CD8-positive, alpha-beta memory T cell (primary cell): ENCODE measurements at regions not wholly inside any gene's neighbourhood (a gene's known extent, or its start where the extent isn't known, plus 50 kb on each side); places are given as distances from the start of the nearest gene placed in this dataset.
"Not testable (repeated sequence)": the region's sequence is repeated elsewhere in the genome, so short reads cannot be mapped to it uniquely, and the experiment has no call there.

Experiments used
- CTCF ChIA-PET: fragments of 350-600 bp; sonication (Branson Sonifier 250); formaldehyde crosslinking; loops from one replicate; lab custom pipeline; 2021; ENCODE audit warnings: antibody characterized with exemption; lab: Charles Lee
- POLR2A ChIA-PET: fragments of 350-600 bp; sonication (Branson Sonifier 250); formaldehyde crosslinking; loops from one replicate; lab custom pipeline; 2021; ENCODE audit warnings: antibody characterized with exemption; lab: Charles Lee
- DNase-seq, 5 donors: peaks; one replicate each; pipeline versions ENCODE4 v3.0.0 to v3.0.0-alpha.2; 2020 to 2022; ENCODE audit warnings: mixed read lengths in 1 of 5
- H3K27ac ChIP-seq: one replicate; pipeline ENCODE4 v1.7.0; 2013; ENCODE audit warnings: low read depth, mild to moderate bottlenecking, low read length, moderate library complexity
- H3K27me3 ChIP-seq: 2 replicates; pipeline ENCODE4 v1.7.0; 2013; ENCODE audit warnings: low read length, mild to moderate bottlenecking; ENCODE audit not compliant: insufficient read depth, poor library complexity, severe bottlenecking
- H3K36me3 ChIP-seq: 2 replicates; pipeline ENCODE4 v1.7.0; 2013; ENCODE audit warnings: mild to moderate bottlenecking, low read length, moderate library complexity; ENCODE audit not compliant: insufficient read depth
- H3K4me1 ChIP-seq: 2 replicates; pipeline ENCODE4 v1.7.0; 2013; ENCODE audit warnings: mild to moderate bottlenecking, low read length, moderate library complexity; ENCODE audit not compliant: insufficient read depth
- H3K4me3 ChIP-seq: 2 replicates; pipeline ENCODE4 v1.7.0; 2013; ENCODE audit warnings: mild to moderate bottlenecking, low read length
- H3K9me3 ChIP-seq: 2 replicates; pipeline ENCODE4 v1.7.0; 2013; ENCODE audit warnings: mild to moderate bottlenecking, low read length
- H3K27ac Mint-ChIP-seq, 8 donors: one replicate each; pipeline ENCODE4 v1.8.0; 2020 to 2021; ENCODE audit warnings: mixed read lengths in 8 of 8, mild to moderate bottlenecking in 6 of 8, inconsistent platforms in 3 of 8, moderate library complexity in 3 of 8
- H3K27me3 Mint-ChIP-seq, 2 donors: one replicate each; pipeline ENCODE4 v1.8.0; 2020 to 2021; ENCODE audit warnings: mixed read lengths in 2 of 2, mild to moderate bottlenecking in 1 of 2, moderate library complexity in 1 of 2
- H3K36me3 Mint-ChIP-seq, 3 donors: one replicate each; pipeline ENCODE4 v1.8.0; 2020 to 2021; ENCODE audit warnings: mixed read lengths in 3 of 3, inconsistent platforms in 1 of 3, mild to moderate bottlenecking in 1 of 3
- H3K4me1 Mint-ChIP-seq, 3 donors: one replicate each; pipeline ENCODE4 v1.8.0; 2020 to 2021; ENCODE audit warnings: mixed read lengths in 3 of 3, inconsistent platforms in 1 of 3, mild to moderate bottlenecking in 1 of 3
- H3K4me3 Mint-ChIP-seq, 7 donors: one replicate each; pipeline ENCODE4 v1.8.0; 2020 to 2021; ENCODE audit warnings: mixed read lengths in 7 of 7, mild to moderate bottlenecking in 6 of 7, moderate library complexity in 4 of 7, inconsistent platforms in 2 of 7
- H3K9me3 Mint-ChIP-seq, 5 donors: one replicate each; pipeline ENCODE4 v1.8.0; 2020 to 2022; ENCODE audit warnings: mixed read lengths in 5 of 5, mild to moderate bottlenecking in 3 of 5, moderate library complexity in 2 of 5, inconsistent platforms in 1 of 5

GRCh38 chr19:32084756-32085363, 260.6 kb upstream of the ZNF507 start:
- H3K4me1 Mint-ChIP-seq, H3K9me3 ChIP-seq, POLR2A ChIA-PET, H3K4me3 Mint-ChIP-seq, H3K36me3 Mint-ChIP-seq, H3K27me3 ChIP-seq, H3K27ac Mint-ChIP-seq, H3K36me3 ChIP-seq, CTCF ChIA-PET, H3K4me1 ChIP-seq, H3K27ac ChIP-seq, H3K9me3 Mint-ChIP-seq, H3K4me3 ChIP-seq, DNase-seq, H3K27me3 Mint-ChIP-seq: not testable (repeated sequence)

GRCh38 chr19:32091241-32091640, 254.2 kb upstream of the ZNF507 start:
- ChIA-PET CTCF (interaction anchor here (1.3 kb wide), 1 partner anchor 10 kb away, joined by 3 read pairs; no protein-coding TSS in a partner anchor), POLR2A (no interaction called here)
- H3K36me3 ChIP-seq, result no peaks in the 10 kb centered on the region
- H3K9me3 Mint-ChIP-seq, result peaks cover 0 to 6% (median 0%) of the 10 kb centered on the region in 5 donors
- no peaks in the 10 kb centered on the region for H3K4me1 ChIP-seq
- no peaks in the 10 kb centered on the region for H3K27me3 ChIP-seq
- no peaks in the 10 kb centered on the region for H3K9me3 ChIP-seq
- H3K4me3 Mint-ChIP-seq, result no peak overlapping the region
- H3K27ac Mint-ChIP-seq, result no peak overlapping the region
- DNase-seq, result no peak
- H3K27ac ChIP-seq, result no peak overlapping the region
- no peaks in the 10 kb centered on the region for H3K36me3 Mint-ChIP-seq
- peaks cover 0 to 10% of the 10 kb centered on the region in 2 donors for H3K27me3 Mint-ChIP-seq
- no peak overlapping the region for H3K4me3 ChIP-seq
- no peaks in the 10 kb centered on the region for H3K4me1 Mint-ChIP-seq

GRCh38 chr19:32097011-32097410, 248.4 kb upstream of the ZNF507 start:
- Mint-ChIP-seq H3K9me3 (peaks cover 0 to 9% (median 8%) of the 10 kb centered on the region in 5 donors), H3K36me3 (no peaks in the 10 kb centered on the region), H3K27ac (no peak overlapping the region), H3K4me1 (no peaks in the 10 kb centered on the region), H3K4me3 (no peak overlapping the region), H3K27me3 (peaks cover 0 to 2% of the 10 kb centered on the region in 2 donors)
- ChIA-PET POLR2A (no interaction called here), CTCF (no interaction called here)
- H3K27me3 ChIP-seq, result no peaks in the 10 kb centered on the region
- no peak overlapping the region for H3K27ac ChIP-seq
- H3K4me1 ChIP-seq, result no peaks in the 10 kb centered on the region
- no peaks in the 10 kb centered on the region for H3K36me3 ChIP-seq
- no peaks in the 10 kb centered on the region for H3K9me3 ChIP-seq
- no peak overlapping the region for H3K4me3 ChIP-seq
- DNase-seq, result no peak

GRCh38 chr19:32097620-32098019, 247.8 kb upstream of the ZNF507 start:
- no peaks in the 10 kb centered on the region for H3K9me3 ChIP-seq
- H3K9me3 Mint-ChIP-seq, result peaks cover 1 to 9% (median 8%) of the 10 kb centered on the region in 5 donors
- no peak overlapping the region for H3K27ac Mint-ChIP-seq
- ChIA-PET POLR2A (no interaction called here), CTCF (no interaction called here)
- no peaks in the 10 kb centered on the region for H3K27me3 ChIP-seq
- H3K4me1 ChIP-seq, result no peaks in the 10 kb centered on the region
- H3K4me3 ChIP-seq, result no peak overlapping the region
- H3K27ac ChIP-seq, result no peak overlapping the region
- H3K36me3 ChIP-seq, result no peaks in the 10 kb centered on the region
- no peaks in the 10 kb centered on the region for H3K36me3 Mint-ChIP-seq
- H3K4me1 Mint-ChIP-seq, result no peaks in the 10 kb centered on the region
- peaks cover 1 to 2% of the 10 kb centered on the region in 2 donors for H3K27me3 Mint-ChIP-seq
- DNase-seq, result no peak
- H3K4me3 Mint-ChIP-seq, result no peak overlapping the region

GRCh38 chr19:32098968-32099367, 246.4 kb upstream of the ZNF507 start:
- H3K9me3 Mint-ChIP-seq, result peaks cover 3 to 8% (median 6%) of the 10 kb centered on the region in 5 donors
- H3K9me3 ChIP-seq, result no peaks in the 10 kb centered on the region
- no peaks in the 10 kb centered on the region for H3K4me1 Mint-ChIP-seq
- ChIA-PET CTCF (no interaction called here), POLR2A (no interaction called here)
- H3K4me1 ChIP-seq, result no peaks in the 10 kb centered on the region
- H3K4me3 ChIP-seq, result no peak overlapping the region
- H3K27ac ChIP-seq, result no peak overlapping the region
- no peaks in the 10 kb centered on the region for H3K36me3 Mint-ChIP-seq
- H3K27ac Mint-ChIP-seq, result no peak overlapping the region
- no peak overlapping the region for H3K4me3 Mint-ChIP-seq
- peaks cover 4% of the 10 kb centered on the region for H3K27me3 ChIP-seq
- DNase-seq, result no peak
- H3K27me3 Mint-ChIP-seq, result peaks cover 4 to 10% of the 10 kb centered on the region in 2 donors
- no peaks in the 10 kb centered on the region for H3K36me3 ChIP-seq

- H3K9me3 Mint-ChIP-seq, result peaks cover 3 to 8% (median 6%) of the 10 kb centered on the region in 5 donors
- H3K36me3 ChIP-seq, result no peaks in the 10 kb centered on the region
- POLR2A ChIA-PET, result no interaction called here
Measured at GRCh38 chr19:32101206-32101605, 244.2 kb upstream of the ZNF507 start.

GRCh38 chr19:32103541-32103940, 241.9 kb upstream of the ZNF507 start:
- H3K27me3 Mint-ChIP-seq, result peaks cover 2 to 25% of the 10 kb centered on the region in 2 donors
- no peak overlapping the region for H3K27ac Mint-ChIP-seq
- no peak overlapping the region for H3K4me3 Mint-ChIP-seq
- peaks cover 3 to 8% (median 5%) of the 10 kb centered on the region in 5 donors for H3K9me3 Mint-ChIP-seq
- Histone ChIP-seq H3K27ac (no peak overlapping the region), H3K4me3 (no peak overlapping the region), H3K27me3 (peaks cover 4% of the 10 kb centered on the region), H3K4me1 (no peaks in the 10 kb centered on the region), H3K9me3 (no peaks in the 10 kb centered on the region), H3K36me3 (no peaks in the 10 kb centered on the region)
- POLR2A ChIA-PET, result no interaction called here
- CTCF ChIA-PET, result no interaction called here
- H3K4me1 Mint-ChIP-seq, result no peaks in the 10 kb centered on the region
- H3K36me3 Mint-ChIP-seq, result no peaks in the 10 kb centered on the region
- no peak for DNase-seq

More at GRCh38 chr19:32101206-32101605, 244.2 kb upstream of the ZNF507 start:
- no peak overlapping the region for H3K4me3 ChIP-seq
- H3K27ac ChIP-seq, result no peak overlapping the region
- no peaks in the 10 kb centered on the region for H3K4me1 ChIP-seq
- peaks cover 4 to 19% of the 10 kb centered on the region in 2 donors for H3K27me3 Mint-ChIP-seq
- CTCF ChIA-PET, result no interaction called here
- no peaks in the 10 kb centered on the region for H3K4me1 Mint-ChIP-seq
- H3K4me3 Mint-ChIP-seq, result no peak overlapping the region
- no peaks in the 10 kb centered on the region for H3K9me3 ChIP-seq
- no peaks in the 10 kb centered on the region for H3K36me3 Mint-ChIP-seq
- H3K27me3 ChIP-seq, result peaks cover 4% of the 10 kb centered on the region
- DNase-seq, result no peak
- H3K27ac Mint-ChIP-seq, result no peak overlapping the region

- Histone ChIP-seq H3K4me3 (no peak overlapping the region), H3K9me3 (no peaks in the 10 kb centered on the region), H3K27ac (no peak overlapping the region), H3K36me3 (no peaks in the 10 kb centered on the region), H3K27me3 (peaks cover 4% of the 10 kb centered on the region), H3K4me1 (no peaks in the 10 kb centered on the region)
- POLR2A ChIA-PET, result no interaction called here
- Mint-ChIP-seq H3K4me1 (no peaks in the 10 kb centered on the region), H3K36me3 (no peaks in the 10 kb centered on the region), H3K27ac (no peak overlapping the region), H3K9me3 (peaks cover 3 to 8% (median 4%) of the 10 kb centered on the region in 5 donors), H3K4me3 (no peak overlapping the region), H3K27me3 (peaks cover 2 to 25% of the 10 kb centered on the region in 2 donors)
- CTCF ChIA-PET, result no interaction called here
- DNase-seq, result no peak
Measured at GRCh38 chr19:32104153-32104849, 241.1 kb upstream of the ZNF507 start.
